Panc1 (cell line): ENCODE measurements at regions not wholly inside any gene's neighbourhood (a gene's known extent, or its start where the extent isn't known, plus 50 kb on each side); places are given as distances from the start of the nearest gene placed in this dataset.

Source experiments
- ATAC-seq: fragments of 200-7000 bp; cut with Tn5 transposase; 2 replicates; pipeline ENCODE4 v1.9.1; 2020; ENCODE audit warnings: mild to moderate bottlenecking, moderate library complexity
- BruUV-seq: library from RNA; stranded (reverse); fragments of 400-500 nt; replicated peaks from 2 replicates; lab custom pipeline; 2021; lab: Mats Ljungman, UMichigan
- CTCF ChIA-PET: fragments of 300-600 bp; sonication (Branson Sonifier 250); formaldehyde crosslinking; loops from one replicate; lab custom pipeline; 2022; ENCODE audit warnings: antibody characterized with exemption; lab: Charles Lee
- POLR2A ChIA-PET: fragments of 300-600 bp; sonication (Branson Sonifier 250); formaldehyde crosslinking; loops from one replicate; lab custom pipeline; 2022; ENCODE audit warnings: antibody characterized with exemption; lab: Charles Lee
- DNase-seq: peaks from one replicate; pipeline ENCODE4 v3.0.0-alpha.2; 2010; ENCODE audit warnings: low read depth, low spot score
- H3K27ac ChIP-seq: 2 replicates; pipeline ENCODE4 v1.5.1; 2011; ENCODE audit warnings: mild to moderate bottlenecking, low read length, inconsistent platforms
- H3K27me3 ChIP-seq: fragments of 200-500 bp; sonication (Bioruptor generic); 2 replicates; pipeline ENCODE4 v1.6.0; 2014; ENCODE audit warnings: low read length, inconsistent platforms; ENCODE audit not compliant: control insufficient read depth, insufficient read depth
- H3K36me3 ChIP-seq: fragments of 200-500 bp; sonication (Bioruptor generic); 2 replicates; pipeline ENCODE4 v1.5.1; 2014; ENCODE audit warnings: inconsistent platforms, mild to moderate bottlenecking, low read length, moderate library complexity; ENCODE audit not compliant: control insufficient read depth, insufficient read depth
- H3K4me1 ChIP-seq: 2 replicates; pipeline ENCODE4 v1.5.1; 2011; ENCODE audit warnings: inconsistent platforms, mild to moderate bottlenecking, low read length, moderate library complexity; ENCODE audit not compliant: control insufficient read depth, insufficient read depth
- H3K4me3 ChIP-seq, 2 experiments: 2 replicates each; pipeline ENCODE4 v1.5.1; 2011 to 2012; ENCODE audit warnings: low read depth in 2 of 2, low read length in 2 of 2, mild to moderate bottlenecking in 2 of 2, inconsistent platforms in 1 of 2, moderate library complexity in 1 of 2
- H3K9me3 ChIP-seq: fragments of 200-500 bp; sonication (Bioruptor generic); 2 replicates; pipeline ENCODE4 v1.5.1; 2014; ENCODE audit warnings: low read depth, mild to moderate bottlenecking, inconsistent platforms, low read length, moderate library complexity; ENCODE audit not compliant: control insufficient read depth, insufficient read depth
- CTCF ChIP-seq: fragments of 450-650 bp; IDR thresholded peaks from 2 replicates; pipeline ENCODE4 v1.5.1; 2017; ENCODE audit warnings: mild to moderate bottlenecking
- POLR2AphosphoS5 ChIP-seq: IDR thresholded peaks from 2 replicates; pipeline ENCODE4 v1.6.1; 2012; ENCODE audit warnings: mild to moderate bottlenecking, low read depth, low read length, moderate library complexity
- REST ChIP-seq, 2 experiments: IDR thresholded peaks; 2 replicates each; pipeline ENCODE4 v1.6.1; 2011 to 2012; ENCODE audit warnings: low read depth in 2 of 2, control low read depth in 1 of 2, low read length in 1 of 2, mild to moderate bottlenecking in 1 of 2, moderate library complexity in 1 of 2; ENCODE audit not compliant: insufficient read depth in 1 of 2
- SIN3A ChIP-seq: IDR thresholded peaks from 2 replicates; pipeline ENCODE4 v1.6.1; 2012; ENCODE audit warnings: low read depth, mild to moderate bottlenecking, low read length, moderate library complexity, borderline replicate concordance; ENCODE audit not compliant: insufficient read depth
- TCF7L2 ChIP-seq: IDR thresholded peaks from 2 replicates; pipeline ENCODE4 v1.6.1; 2011; ENCODE audit warnings: mild to moderate bottlenecking, low read depth, low read length, inconsistent platforms
- in situ Hi-C: cut with HindIII; loops from 2 replicates; pipeline ENCODE4 v1.10.0; 2016; ENCODE audit warnings: low sequenced_read_pairs, low pct_unique_long_range_greater_than_20kb
- intact Hi-C: fragments of 100-400 bp; cut with micrococcal nuclease; formaldehyde crosslinking; loops from one replicate; pipeline ENCODE4 v1.10.0; 2022; ENCODE audit not compliant: unreplicated experiment

- intact Hi-C loops: no loop called here
- Histone ChIP-seq H3K4me3 (no peak overlapping the region), H3K9me3 (no peaks in the 10 kb centered on the region), H3K36me3 (no peaks in the 10 kb centered on the region), H3K27ac (no peak overlapping the region), H3K4me1 (no peaks in the 10 kb centered on the region), H3K27me3 (peaks cover 22% of the 10 kb centered on the region)
- in situ Hi-C loops: no loop called here
- POLR2A ChIA-PET: no interaction called here
- no peak for DNase-seq
- TF ChIP-seq TCF7L2 (no peak), CTCF (no peak), REST (IDR thresholded peaks at IDR 0.05; ENCODE audit: insufficient read depth in 1 of 2, low read depth in 2 of 2, low read length in 1 of 2) (no peak), POLR2AphosphoS5 (no peak), SIN3A (no peak)
- CTCF ChIA-PET: no interaction called here
- ATAC-seq: no peak
- BruUV-seq: no TSS peak
Measured at GRCh38 chr2:64221935-64222334, 77.7 kb upstream of the PELI1 start.

- in situ Hi-C loops: no loop called here
- CTCF ChIA-PET: no interaction called here
- H3K4me1 ChIP-seq: no peaks in the 10 kb centered on the region
- intact Hi-C loops: no loop called here
- no TSS peak for BruUV-seq
- no peaks in the 10 kb centered on the region for H3K36me3 ChIP-seq
- no peak overlapping the region for H3K4me3 ChIP-seq
- no peak for TF ChIP-seq SIN3A
- no peak for TF ChIP-seq POLR2AphosphoS5
- TF ChIP-seq TCF7L2: no peak
- TF ChIP-seq REST (IDR thresholded peaks at IDR 0.05; ENCODE audit: insufficient read depth in 1 of 2, low read depth in 2 of 2, low read length in 1 of 2): no peak
- TF ChIP-seq CTCF: no peak
- ATAC-seq (no peak), DNase-seq (no peak)
- POLR2A ChIA-PET: no interaction called here
- no peaks in the 10 kb centered on the region for H3K9me3 ChIP-seq
- no peak overlapping the region for H3K27ac ChIP-seq
- peaks cover 26% of the 10 kb centered on the region for H3K27me3 ChIP-seq
Measured at GRCh38 chr2:64222351-64222750, 78.1 kb upstream of the PELI1 start.
